A673 (cell line): ENCODE measurements at regions not wholly inside any gene's neighbourhood (a gene's known extent, or its start where the extent isn't known, plus 50 kb on each side); places are given as distances from the start of the nearest gene placed in this dataset.

ENCODE experiments used
- BruUV-seq: library from RNA; stranded (reverse); fragments of 400-500 nt; replicated peaks from 2 replicates; lab custom pipeline; 2021; lab: Mats Ljungman, UMichigan
- CTCF ChIA-PET: fragments of 300-600 bp; sonication (Branson Sonifier 250); formaldehyde crosslinking; loops from one replicate; lab custom pipeline; 2022; ENCODE audit warnings: antibody characterized with exemption; lab: Charles Lee
- POLR2A ChIA-PET: fragments of 300-600 bp; sonication (Branson Sonifier 250); formaldehyde crosslinking; loops from one replicate; lab custom pipeline; 2022; ENCODE audit warnings: antibody characterized with exemption; ENCODE audit not compliant: low non-redundant PET; lab: Charles Lee
- DNase-seq: peaks from one replicate; pipeline ENCODE4 v3.0.0-alpha.2; 2015; ENCODE audit warnings: low spot score
- H3K27ac ChIP-seq: fragments of 200-600 bp; sonication (generic); 2 replicates; pipeline ENCODE4 v1.5.1; 2016; ENCODE audit warnings: mixed run types, low read depth, mild to moderate bottlenecking, mixed read lengths, antibody characterized with exemption, low read length; ENCODE audit not compliant: poor library complexity, severe bottlenecking
- H3K27me3 ChIP-seq: fragments of 200-600 bp; sonication (generic); replicated peaks from 2 replicates; pipeline ENCODE4 v1.6.1; 2017; ENCODE audit warnings: mixed run types, low read depth, mild to moderate bottlenecking, mixed read lengths, antibody characterized with exemption, low read length; ENCODE audit not compliant: insufficient read depth, poor library complexity
- H3K36me3 ChIP-seq: fragments of 200-600 bp; sonication (generic); 2 replicates; pipeline ENCODE4 v1.6.1; 2016; ENCODE audit warnings: mixed run types, mild to moderate bottlenecking, mixed read lengths, antibody characterized with exemption, low read length; ENCODE audit not compliant: insufficient read depth, poor library complexity, severe bottlenecking
- H3K4me1 ChIP-seq: fragments of 200-600 bp; sonication (generic); 2 replicates; pipeline ENCODE4 v1.6.1; 2017; ENCODE audit warnings: mixed run types, mild to moderate bottlenecking, mixed read lengths, antibody characterized with exemption, low read length; ENCODE audit not compliant: insufficient read depth, poor library complexity, severe bottlenecking
- H3K4me3 ChIP-seq: fragments of 200-600 bp; sonication (generic); 2 replicates; pipeline ENCODE4 v1.5.1; 2016; ENCODE audit warnings: low read depth, mixed run types, mild to moderate bottlenecking, mixed read lengths, low read length; ENCODE audit not compliant: poor library complexity, severe bottlenecking
- H3K9me3 ChIP-seq: fragments of 200-600 bp; sonication (generic); 2 replicates; pipeline ENCODE4 v1.6.1; 2016; ENCODE audit warnings: mixed run types, low read depth, mild to moderate bottlenecking, mixed read lengths, antibody characterized with exemption, low read length; ENCODE audit not compliant: poor library complexity, severe bottlenecking
- CTCF ChIP-seq: fragments of 300-800, 200-600 bp; sonication (generic); conservative IDR thresholded peaks from 2 replicates; pipeline ENCODE4 v1.5.1; 2017; ENCODE audit warnings: low read depth, mild to moderate bottlenecking, antibody characterized with exemption, low read length, moderate library complexity, mixed read lengths
- EZH2 ChIP-seq: fragments of 200-600 bp; sonication (generic); IDR thresholded peaks from 2 replicates; pipeline ENCODE4 v1.6.1; 2017; ENCODE audit warnings: borderline replicate concordance, low read depth, mild to moderate bottlenecking, mixed read lengths, antibody characterized with exemption, low read length; ENCODE audit not compliant: poor library complexity, severe bottlenecking
- intact Hi-C: fragments of 100-400 bp; cut with micrococcal nuclease; formaldehyde crosslinking; loops from one replicate; pipeline ENCODE4 v1.10.0; 2022; ENCODE audit not compliant: unreplicated experiment

GRCh38 chr7:110372685-110373084 lies 718.2 kb upstream of the LRRN3 start:
- Histone ChIP-seq H3K4me3 (no peak overlapping the region), H3K4me1 (no peaks in the 10 kb centered on the region), H3K9me3 (no peaks in the 10 kb centered on the region), H3K27ac (no peak overlapping the region), H3K27me3 (no peaks in the 10 kb centered on the region), H3K36me3 (no peaks in the 10 kb centered on the region)
- no peak for DNase-seq
- intact Hi-C loops = no loop called here
- TF ChIP-seq CTCF (no peak), EZH2 (no peak)
- ChIA-PET CTCF (no interaction called here), POLR2A (no interaction called here)
- BruUV-seq = no TSS peak

- intact Hi-C loops = no loop called here
- no peaks in the 10 kb centered on the region for H3K27me3 ChIP-seq
- ChIA-PET CTCF (no interaction called here), POLR2A (no interaction called here)
- H3K36me3 ChIP-seq = no peaks in the 10 kb centered on the region
- no peak overlapping the region for H3K4me3 ChIP-seq
- TF ChIP-seq EZH2 = no peak
- TF ChIP-seq CTCF = no peak
- no peak overlapping the region for H3K27ac ChIP-seq
- no peaks in the 10 kb centered on the region for H3K4me1 ChIP-seq
- BruUV-seq = no TSS peak
- DNase-seq = no peak
- no peaks in the 10 kb centered on the region for H3K9me3 ChIP-seq
Measured at GRCh38 chr7:110373416-110373815, 717.5 kb upstream of the LRRN3 start.

GRCh38 chr7:110373859-110374258 lies 717.1 kb upstream of the LRRN3 start:
- intact Hi-C loops = no loop called here
- H3K27ac ChIP-seq = no peak overlapping the region
- H3K4me1 ChIP-seq = no peaks in the 10 kb centered on the region
- BruUV-seq = no TSS peak
- no peaks in the 10 kb centered on the region for H3K27me3 ChIP-seq
- no peaks in the 10 kb centered on the region for H3K9me3 ChIP-seq
- ChIA-PET POLR2A (no interaction called here), CTCF (no interaction called here)
- no peak for DNase-seq
- H3K4me3 ChIP-seq = no peak overlapping the region
- no peaks in the 10 kb centered on the region for H3K36me3 ChIP-seq
- TF ChIP-seq EZH2 = no peak
- no peak for TF ChIP-seq CTCF
